H9 (cell line): ENCODE measurements at regions not wholly inside any gene's neighbourhood (a gene's known extent, or its start where the extent isn't known, plus 50 kb on each side); places are given as distances from the start of the nearest gene placed in this dataset.

ENCODE experiments used
- DNase-seq: peaks from one replicate; pipeline ENCODE4 v3.0.0-alpha.2; 2017
- H2AFZ ChIP-seq: one replicate; pipeline ENCODE4 v1.6.1; 2013; ENCODE audit warnings: mild to moderate bottlenecking, low read length, control low read depth, moderate library complexity
- H2AK5ac ChIP-seq: 2 replicates; pipeline ENCODE4 v1.6.1; 2013; ENCODE audit warnings: low read length, control low read depth, mixed read lengths; ENCODE audit not compliant: insufficient read length
- H2BK120ac ChIP-seq: one replicate; pipeline ENCODE4 v1.6.1; 2013; ENCODE audit warnings: low read depth, mild to moderate bottlenecking, low read length, control low read depth, inconsistent platforms; ENCODE audit not compliant: poor library complexity, severe bottlenecking
- H2BK12ac ChIP-seq: 2 replicates; pipeline ENCODE4 v1.6.1; 2013; ENCODE audit warnings: low read length, control low read depth, mixed read lengths, low read depth; ENCODE audit not compliant: insufficient read length
- H2BK15ac ChIP-seq: 2 replicates; pipeline ENCODE4 v1.6.1; 2013; ENCODE audit warnings: low read depth, low read length, control low read depth
- H2BK20ac ChIP-seq: one replicate; pipeline ENCODE4 v1.6.1; 2013; ENCODE audit warnings: low read depth, mild to moderate bottlenecking, low read length, control low read depth, inconsistent platforms; ENCODE audit not compliant: poor library complexity, severe bottlenecking
- H2BK5ac ChIP-seq: 2 replicates; pipeline ENCODE4 v1.6.1; 2013; ENCODE audit warnings: low read length, control low read depth, mixed read lengths; ENCODE audit not compliant: insufficient read length
- H3K14ac ChIP-seq: 2 replicates; pipeline ENCODE4 v1.6.1; 2013; ENCODE audit warnings: low read length, control low read depth; ENCODE audit not compliant: insufficient read depth
- H3K18ac ChIP-seq: 2 replicates; pipeline ENCODE4 v1.6.1; 2013; ENCODE audit warnings: low read depth, mild to moderate bottlenecking, mixed read lengths, low read length, control low read depth; ENCODE audit not compliant: insufficient read length
- H3K23ac ChIP-seq: 2 replicates; pipeline ENCODE4 v1.6.1; 2013; ENCODE audit warnings: low read length, control low read depth, mixed read lengths, low read depth; ENCODE audit not compliant: insufficient read length
- H3K23me2 ChIP-seq: 2 replicates; pipeline ENCODE4 v1.6.1; 2013; ENCODE audit warnings: low read depth, mild to moderate bottlenecking, mixed read lengths, low read length, control low read depth; ENCODE audit not compliant: insufficient read length, poor library complexity, severe bottlenecking
- H3K27ac ChIP-seq: 2 replicates; pipeline ENCODE4 v1.5.1; 2013; ENCODE audit warnings: low read length, control low read depth, mixed read lengths, low read depth; ENCODE audit not compliant: insufficient read length
- H3K27me3 ChIP-seq: 2 replicates; pipeline ENCODE4 v1.6.1; 2013; ENCODE audit warnings: low read length, control low read depth, inconsistent platforms; ENCODE audit not compliant: insufficient read depth
- H3K4ac ChIP-seq: 2 replicates; pipeline ENCODE4 v1.6.1; 2013; ENCODE audit warnings: low read depth, mild to moderate bottlenecking, control low read depth, inconsistent platforms, low read length, moderate library complexity
- H3K4me1 ChIP-seq: 2 replicates; pipeline ENCODE4 v1.6.1; 2013; ENCODE audit warnings: low read length, control low read depth, inconsistent platforms; ENCODE audit not compliant: insufficient read depth
- H3K4me2 ChIP-seq: 2 replicates; pipeline ENCODE4 v1.6.1; 2013; ENCODE audit warnings: low read length, control low read depth, mixed read lengths; ENCODE audit not compliant: insufficient read length, insufficient read depth
- H3K56ac ChIP-seq: 2 replicates; pipeline ENCODE4 v1.6.1; 2013; ENCODE audit warnings: low read depth, mild to moderate bottlenecking, mixed read lengths, low read length, control low read depth; ENCODE audit not compliant: insufficient read length
- H3K79me1 ChIP-seq: 2 replicates; pipeline ENCODE4 v1.6.1; 2013; ENCODE audit warnings: low read depth, mild to moderate bottlenecking, moderate library complexity, low read length, control low read depth, inconsistent platforms; ENCODE audit not compliant: insufficient read depth, poor library complexity, severe bottlenecking
- H3K79me2 ChIP-seq: 2 replicates; pipeline ENCODE4 v1.6.1; 2013; ENCODE audit warnings: low read length, control low read depth, inconsistent platforms; ENCODE audit not compliant: insufficient read depth
- H3K9ac ChIP-seq: 2 replicates; pipeline ENCODE4 v1.6.1; 2013; ENCODE audit warnings: low read length, control low read depth, mixed read lengths; ENCODE audit not compliant: insufficient read length; ENCODE audit errors: extremely low read depth
- H3K9me3 ChIP-seq: one replicate; pipeline ENCODE4 v1.6.1; 2013; ENCODE audit warnings: low read depth, low read length, inconsistent platforms; ENCODE audit not compliant: control insufficient read depth
- H3T11ph ChIP-seq: one replicate; pipeline ENCODE4 v1.6.1; 2013; ENCODE audit warnings: mild to moderate bottlenecking, low read length, control low read depth, inconsistent platforms
- H4K20me1 ChIP-seq: one replicate; pipeline ENCODE4 v1.6.1; 2013; ENCODE audit not compliant: control insufficient read depth, insufficient read length, insufficient read depth
- H4K5ac ChIP-seq: 2 replicates; pipeline ENCODE4 v1.6.1; 2013; ENCODE audit warnings: low read depth, mild to moderate bottlenecking, mixed read lengths, low read length, control low read depth; ENCODE audit not compliant: insufficient read length
- H4K8ac ChIP-seq: replicated peaks from 2 replicates; pipeline ENCODE4 v1.6.1; 2013; ENCODE audit warnings: low read length, control low read depth, mixed read lengths, low read depth; ENCODE audit not compliant: insufficient read length
- H4K91ac ChIP-seq: 2 replicates; pipeline ENCODE4 v1.6.1; 2013; ENCODE audit warnings: low read depth, mild to moderate bottlenecking, moderate library complexity, mixed read lengths, low read length, control low read depth; ENCODE audit not compliant: insufficient read length
- H3K27ac Mint-ChIP-seq, 3 experiments: 2 replicates in 2 of 3; 3 replicates in 1 of 3; pipeline ENCODE4 v1.8.0; 2020 to 2021; ENCODE audit warnings: mixed read lengths in 3 of 3, mild to moderate bottlenecking in 1 of 3, moderate library complexity in 1 of 3
- H3K27me3 Mint-ChIP-seq: 2 replicates; pipeline ENCODE4 v1.8.0; 2021; ENCODE audit warnings: low read depth, mild to moderate bottlenecking, moderate library complexity, mixed read lengths
- H3K36me3 Mint-ChIP-seq, 3 experiments: 2 replicates in 2 of 3; 3 replicates in 1 of 3; pipeline ENCODE4 v1.8.0; 2020 to 2021; ENCODE audit warnings: low read depth in 3 of 3, mixed read lengths in 3 of 3; ENCODE audit not compliant: insufficient read depth in 1 of 3
- H3K4me1 Mint-ChIP-seq, 2 experiments: 2 replicates each; pipeline ENCODE4 v1.8.0; 2020; ENCODE audit warnings: mixed read lengths in 2 of 2
- H3K4me3 Mint-ChIP-seq, 2 experiments: 2 replicates in 1 of 2; 3 replicates in 1 of 2; pipeline ENCODE4 v1.8.0; 2020 to 2021; ENCODE audit warnings: mild to moderate bottlenecking in 2 of 2, mixed read lengths in 2 of 2, moderate library complexity in 1 of 2
- H3K9me3 Mint-ChIP-seq, 2 experiments: 2 replicates in 1 of 2; 3 replicates in 1 of 2; pipeline ENCODE4 v1.8.0; 2020; ENCODE audit warnings: mild to moderate bottlenecking in 2 of 2, mixed read lengths in 2 of 2, moderate library complexity in 1 of 2
- CTCF ChIP-seq: fragments of 200-600 bp; sonication (generic); conservative IDR thresholded peaks from 3 replicates; pipeline ENCODE4 v1.8.0; 2021; ENCODE audit warnings: antibody characterized with exemption, mild to moderate bottlenecking

GRCh38 chr17:53628011-53628410, 194.7 kb upstream of the KIF2B start:
- H3K23me2 ChIP-seq: no peaks in the 10 kb centered on the region

More at GRCh38 chr17:53628011-53628410, 194.7 kb upstream of the KIF2B start:
- no peak overlapping the region for H3K27ac ChIP-seq
- H2BK120ac ChIP-seq: no peak overlapping the region
- no peak overlapping the region for H3K23ac ChIP-seq
- H3K27me3 ChIP-seq: no peaks in the 10 kb centered on the region
- H4K8ac ChIP-seq: no peak overlapping the region
- H4K20me1 ChIP-seq: no peaks in the 10 kb centered on the region
- no peaks in the 10 kb centered on the region for H3K9me3 ChIP-seq
- no peak overlapping the region for H2AK5ac ChIP-seq
- H2BK20ac ChIP-seq: no peak overlapping the region
- no peaks in the 10 kb centered on the region for H3K79me1 ChIP-seq
- no peak overlapping the region for H2BK15ac ChIP-seq
- Mint-ChIP-seq H3K4me1 (peaks cover 38 to 48% of the 10 kb centered on the region in 2 experiments), H3K9me3 (peaks cover 0 to 4% of the 10 kb centered on the region in 2 experiments; a peak in 2 of 5 replicates), H3K27me3 (no peaks in the 10 kb centered on the region), H3K27ac (no peak overlapping the region; a peak in 1 of 7 replicates), H3K4me3 (no peak overlapping the region), H3K36me3 (peaks cover 0 to 5% (median 2%) of the 10 kb centered on the region in 3 experiments; a peak in 1 of 7 replicates)
- no peak overlapping the region for H2AFZ ChIP-seq
- H3K56ac ChIP-seq: no peak overlapping the region
- H2BK12ac ChIP-seq: no peak overlapping the region
- H3K14ac ChIP-seq: no peak overlapping the region
- H3K79me2 ChIP-seq: no peaks in the 10 kb centered on the region
- H4K91ac ChIP-seq: no peak overlapping the region
- H3K4me1 ChIP-seq: peaks cover 6% of the 10 kb centered on the region
- H3K9ac ChIP-seq: no peak overlapping the region
- H4K5ac ChIP-seq: no peak overlapping the region
- H3K4ac ChIP-seq: no peak overlapping the region
- no peak for DNase-seq
- H3K4me2 ChIP-seq: no peak overlapping the region
- no peak for TF ChIP-seq CTCF
- no peak overlapping the region for H2BK5ac ChIP-seq
- H3K18ac ChIP-seq: no peak overlapping the region
- no peak overlapping the region for H3T11ph ChIP-seq
